ENCODE measurements at regions not wholly inside any gene's neighbourhood (a gene's known extent, or its start where the extent isn't known, plus 50 kb on each side); places are given as distances from the start of the nearest gene placed in this dataset.

GRCh38 chr1:201746156-201746555, 82.8 kb upstream of the IPO9 start:
- DNase-seq (ENCODE audit: low read depth in 2 of 2), result no peak

- DNase-seq (ENCODE audit: low read depth in 2 of 2), result no peak
Measured at GRCh38 chr1:201747261-201747660, 81.7 kb upstream of the IPO9 start.

- DNase-seq (ENCODE audit: low read depth in 2 of 2), result peak; percentile 71 to 78
Measured at GRCh38 chr1:201748335-201748734, 80.6 kb upstream of the IPO9 start.

DNA sequence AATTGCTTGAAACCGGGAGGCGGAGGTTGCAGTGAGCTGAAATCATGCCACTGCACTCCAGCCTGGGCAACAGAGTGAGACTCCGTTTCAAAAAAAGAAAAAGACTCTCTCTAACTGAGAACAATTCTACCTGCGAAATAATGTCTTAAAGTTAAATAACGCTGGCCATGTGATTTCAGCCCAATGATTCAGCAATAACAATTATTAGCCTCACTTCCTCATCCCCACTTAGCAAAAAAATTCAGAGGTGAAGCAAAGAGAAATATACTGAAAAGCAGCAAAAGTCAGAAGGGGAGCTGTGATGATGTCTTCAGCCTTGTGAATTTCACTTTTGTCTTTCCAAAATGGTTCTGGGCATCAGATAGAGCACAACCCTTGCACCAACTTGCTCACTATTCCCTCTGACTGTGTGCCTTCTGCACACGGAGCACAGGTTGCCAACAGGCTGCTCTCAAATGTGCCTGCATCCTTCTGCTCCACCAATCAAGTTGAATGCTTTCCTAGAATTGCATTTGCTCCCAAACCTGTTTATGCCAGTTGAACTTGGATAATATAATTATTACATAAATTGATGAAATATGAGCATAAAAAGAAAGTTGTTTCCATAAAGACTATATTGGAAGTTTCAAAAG, 79.8 kb upstream of the IPO9 start:
- no peak for DNase-seq (ENCODE audit: low read depth in 2 of 2)

DNA sequence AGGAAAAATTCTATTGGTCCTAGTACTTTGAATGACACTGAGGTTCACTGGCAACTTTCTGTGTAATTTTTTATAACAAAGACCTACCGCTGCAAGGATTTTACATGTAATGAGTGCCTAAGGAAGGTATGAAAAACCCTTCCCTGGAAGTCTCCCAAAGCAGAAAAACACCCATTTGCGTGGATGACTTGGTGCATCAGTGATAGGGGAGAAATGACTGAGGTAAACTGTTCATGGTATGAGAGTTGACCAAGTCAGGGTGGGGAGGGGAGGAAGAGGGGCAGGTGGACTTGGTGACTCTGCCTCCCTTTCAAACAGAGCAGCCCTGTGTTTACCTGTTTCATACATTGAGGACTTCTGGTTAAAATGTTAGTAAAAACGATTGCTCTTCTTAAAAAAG, 78.8 kb upstream of the IPO9 start:
- DNase-seq (ENCODE audit: low read depth in 2 of 2), result no peak

DNA sequence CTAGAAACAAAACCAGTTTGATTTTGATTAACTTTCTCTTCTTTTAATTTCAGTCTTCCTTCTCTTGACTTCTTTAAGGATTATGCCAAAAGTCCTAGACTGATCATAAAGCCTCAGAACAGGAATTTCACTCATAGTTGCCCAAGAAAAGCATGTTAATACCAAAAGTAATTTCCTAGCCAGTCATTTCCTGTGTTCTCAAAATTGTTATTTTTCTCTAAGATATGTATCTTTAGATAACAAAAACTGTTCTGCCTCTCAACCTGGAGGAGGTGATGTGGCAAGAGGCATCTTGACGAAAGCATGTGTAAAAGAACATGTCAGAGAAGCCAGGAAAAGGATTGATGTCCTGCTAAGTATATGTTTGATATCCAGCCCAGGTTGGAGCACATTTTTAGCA, 78.0 kb upstream of the IPO9 start:
- DNase-seq (ENCODE audit: low read depth in 2 of 2), result no peak

GRCh38 chr1:201751872-201752271, 77.1 kb upstream of the IPO9 start:
- DNase-seq (ENCODE audit: low read depth in 2 of 2), result no peak

- DNase-seq (ENCODE audit: low read depth in 2 of 2), result no peak
Measured at GRCh38 chr1:201752333-201752732, 76.6 kb upstream of the IPO9 start.

GRCh38 chr1:201753492-201753891, 75.5 kb upstream of the IPO9 start:
- no peak for DNase-seq (ENCODE audit: low read depth in 2 of 2)

DNA sequence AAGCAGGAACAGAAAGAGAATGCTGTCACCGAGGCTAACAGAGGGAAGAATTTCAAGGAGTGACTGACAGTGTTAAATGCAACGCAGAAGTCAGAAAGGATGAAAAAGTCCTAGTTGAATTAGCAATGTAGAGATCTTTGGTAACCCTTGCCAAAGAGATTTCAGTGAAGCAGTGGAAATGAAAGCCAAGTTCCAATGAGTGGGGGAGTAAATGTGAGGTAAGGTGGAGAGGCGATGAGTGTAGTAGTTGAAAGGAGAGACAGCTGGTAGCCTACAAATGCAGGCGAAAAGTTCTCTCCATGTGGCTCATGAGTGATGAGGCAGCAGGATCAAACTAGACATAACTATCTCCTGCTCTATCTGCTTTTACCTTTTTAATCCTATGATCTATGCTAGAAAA, 74.6 kb upstream of the IPO9 start:
- no peak for DNase-seq (ENCODE audit: low read depth in 2 of 2)

DNA sequence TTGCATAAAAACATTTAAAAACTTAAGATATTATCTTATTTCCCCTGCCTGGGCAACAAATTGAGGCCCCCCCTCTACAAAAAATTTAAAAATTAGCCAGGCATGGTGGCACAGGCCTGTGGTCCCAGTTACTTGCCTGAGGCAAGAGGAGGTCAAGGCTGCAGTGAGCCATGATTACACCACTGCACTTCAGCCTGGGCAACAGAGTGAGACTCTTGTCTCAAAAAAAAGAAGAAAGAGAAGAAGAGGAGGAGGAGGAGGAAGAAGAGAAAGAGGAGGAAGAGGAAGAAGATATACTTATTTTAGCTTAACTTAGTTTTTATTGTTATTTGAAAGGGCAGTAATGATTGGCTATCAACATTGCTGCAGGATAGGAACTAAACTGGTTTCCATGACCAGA, 73.8 kb upstream of the IPO9 start:
- no peak for DNase-seq (ENCODE audit: low read depth in 2 of 2)

DNA sequence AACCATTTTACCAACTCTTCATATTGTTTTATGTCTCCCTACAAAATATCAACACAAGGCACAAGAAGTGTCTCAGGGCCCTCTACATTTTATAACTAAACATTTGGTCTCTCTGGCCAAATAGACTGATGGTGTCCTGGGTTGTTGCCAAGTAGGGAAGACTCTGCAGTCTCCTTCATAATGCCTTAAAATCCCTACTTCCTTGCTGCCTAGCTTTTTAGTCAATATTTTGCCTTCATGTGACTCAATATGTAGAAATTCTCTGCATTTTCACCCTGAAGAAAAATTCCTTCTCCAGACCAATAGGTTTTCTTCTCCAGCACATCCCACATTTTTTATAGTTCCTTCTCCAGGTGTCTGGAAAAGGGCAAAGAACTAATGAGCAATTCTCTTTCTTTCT, 72.6 kb upstream of the IPO9 start:
- DNase-seq (ENCODE audit: low read depth in 2 of 2), result peak in 1 of 2 experiments; percentile 77

DNA sequence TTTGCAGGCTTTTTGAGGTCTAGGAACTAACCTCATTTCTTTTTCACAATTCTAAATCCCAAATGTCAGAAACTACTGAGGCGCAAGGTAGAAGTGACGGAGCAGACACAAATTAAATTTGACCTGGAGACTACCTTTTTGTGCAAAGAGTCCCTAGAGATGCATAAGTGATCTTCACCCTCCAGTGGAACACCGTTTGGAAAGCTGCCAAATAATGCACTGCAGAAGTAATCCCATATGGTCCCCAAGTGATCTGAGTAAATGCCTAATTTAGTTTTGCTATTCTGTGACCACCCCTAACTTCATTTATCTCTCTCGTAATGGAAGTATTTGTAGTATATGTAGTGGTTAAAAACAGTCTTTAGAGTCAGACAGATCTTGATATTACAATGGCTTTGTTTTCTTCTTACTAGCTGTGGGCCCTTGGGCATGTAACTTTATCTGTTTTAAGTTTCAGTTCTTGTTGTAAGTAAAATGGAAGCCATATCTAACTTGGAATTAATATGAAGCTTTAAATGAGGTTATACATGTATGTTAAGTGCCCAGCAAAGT, 70.4 kb upstream of the IPO9 start:
- DNase-seq (ENCODE audit: low read depth in 2 of 2), result no peak

GRCh38 chr1:201759194-201759815, 69.7 kb upstream of the IPO9 start:
- DNase-seq (ENCODE audit: low read depth in 2 of 2), result no peak

DNA sequence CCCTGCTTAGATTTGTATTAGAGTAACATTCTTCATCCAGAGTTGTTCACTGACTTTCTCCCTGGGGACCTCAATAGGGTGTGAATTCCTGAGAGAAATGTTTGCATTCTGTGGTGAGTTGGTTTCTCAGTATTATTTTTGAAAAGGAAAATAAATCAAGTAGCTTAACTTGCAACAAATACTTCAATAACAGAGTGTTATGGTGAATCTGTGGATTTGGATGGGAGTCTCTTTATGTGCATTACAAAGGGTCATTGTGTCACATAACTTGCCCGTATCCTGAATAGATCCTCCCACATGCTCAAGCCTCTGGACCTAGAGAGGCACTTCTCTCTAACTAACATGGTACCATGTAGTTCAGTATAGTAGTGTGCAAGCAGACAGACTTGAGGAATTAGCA, 68.4 kb upstream of the IPO9 start:
- peak; percentile 72 to 76 for DNase-seq (ENCODE audit: low read depth in 2 of 2)

DNA sequence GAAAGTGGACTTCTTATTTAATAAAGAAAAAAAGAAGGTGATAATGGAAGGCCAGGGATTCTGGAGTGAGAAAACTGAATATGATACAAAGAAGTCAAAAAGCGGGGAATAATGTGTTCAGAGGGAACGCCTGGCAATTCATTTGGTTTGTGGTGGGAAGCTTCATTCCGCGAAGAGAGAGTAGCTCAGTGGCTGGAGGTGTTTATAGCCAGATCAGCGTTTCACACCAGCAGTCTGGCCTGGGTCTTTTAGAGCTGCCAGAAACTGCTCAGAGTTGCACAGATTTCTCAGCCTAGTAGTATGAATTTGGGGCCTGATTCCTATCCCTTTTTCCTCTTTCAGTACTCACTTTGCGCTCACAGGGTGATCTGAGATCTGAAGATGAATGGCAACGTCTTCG, 67.8 kb upstream of the IPO9 start:
- DNase-seq (ENCODE audit: low read depth in 2 of 2), result no peak

DNA sequence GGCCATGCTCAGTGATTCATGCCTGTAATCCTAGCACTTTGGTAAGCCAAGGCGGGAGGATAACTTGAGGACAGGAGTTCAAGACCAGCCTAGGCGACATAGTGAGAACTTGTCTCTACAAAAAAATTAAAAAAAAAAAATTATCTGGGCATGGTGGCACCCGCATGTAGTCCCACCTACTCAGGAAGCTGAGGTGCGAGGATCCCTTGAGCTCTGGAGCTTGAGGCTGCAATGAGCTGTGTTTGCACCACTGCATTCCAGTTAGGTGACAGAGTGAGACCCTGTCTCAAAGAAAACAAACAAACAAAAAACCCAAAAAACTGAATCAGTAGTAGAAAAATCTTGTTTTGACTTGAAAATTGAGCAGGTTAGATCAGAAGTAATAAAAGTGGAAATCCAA, 67.1 kb upstream of the IPO9 start:
- no peak for DNase-seq (ENCODE audit: low read depth in 2 of 2)

DNA sequence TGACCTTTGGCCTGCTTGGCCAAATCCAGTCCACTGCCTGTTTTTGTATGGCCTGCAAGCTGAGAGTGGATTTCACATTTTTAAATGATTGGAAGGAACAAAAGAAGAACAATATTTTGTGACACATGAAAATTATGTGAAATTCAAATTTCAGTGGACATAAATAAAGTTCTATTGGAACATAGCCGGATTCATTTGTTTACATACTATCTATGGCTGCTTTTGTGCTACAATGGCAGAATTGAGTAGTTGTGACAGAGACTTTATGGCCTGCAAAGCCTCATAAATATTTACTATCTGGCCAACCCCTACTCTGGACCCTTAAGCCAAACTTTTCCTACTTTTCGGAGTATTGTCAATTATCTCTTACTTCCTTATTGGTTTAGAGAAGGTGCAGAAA, 66.6 kb upstream of the IPO9 start:
- DNase-seq (ENCODE audit: low read depth in 2 of 2), result no peak

DNA sequence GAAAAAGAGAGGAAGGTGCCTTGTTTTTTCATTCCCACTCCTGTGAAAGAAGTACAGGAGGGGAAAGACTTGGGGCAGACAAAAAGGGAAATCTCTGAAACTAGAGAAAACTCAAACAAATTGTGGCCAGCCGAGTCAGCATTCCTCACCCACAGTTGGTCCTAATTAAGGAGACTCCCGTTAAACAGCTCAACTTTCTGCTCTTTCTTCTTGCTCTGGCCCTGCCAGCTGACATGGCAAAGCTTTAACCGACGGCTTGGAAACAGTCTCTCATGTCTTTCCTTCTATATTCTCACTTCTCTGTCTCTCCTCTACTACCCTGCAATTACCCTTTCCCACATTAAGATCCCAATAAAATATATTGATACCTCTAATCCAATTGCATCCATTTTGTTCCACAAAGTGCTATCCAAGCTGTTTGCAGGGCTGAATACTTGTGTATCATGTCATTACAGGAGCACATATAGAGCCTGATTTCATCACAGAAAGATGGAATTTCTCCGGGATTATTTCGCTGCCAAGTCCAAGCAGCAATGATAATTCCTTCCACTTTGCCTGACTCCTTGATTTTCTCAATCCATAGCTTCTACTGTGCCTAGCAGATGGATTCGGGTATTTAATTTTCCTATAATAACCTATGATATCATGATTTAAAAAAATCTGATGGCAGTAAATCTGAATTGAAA, 65.4 kb upstream of the IPO9 start:
- peak; percentile 67 to 70 for DNase-seq (ENCODE audit: low read depth in 2 of 2)

DNA sequence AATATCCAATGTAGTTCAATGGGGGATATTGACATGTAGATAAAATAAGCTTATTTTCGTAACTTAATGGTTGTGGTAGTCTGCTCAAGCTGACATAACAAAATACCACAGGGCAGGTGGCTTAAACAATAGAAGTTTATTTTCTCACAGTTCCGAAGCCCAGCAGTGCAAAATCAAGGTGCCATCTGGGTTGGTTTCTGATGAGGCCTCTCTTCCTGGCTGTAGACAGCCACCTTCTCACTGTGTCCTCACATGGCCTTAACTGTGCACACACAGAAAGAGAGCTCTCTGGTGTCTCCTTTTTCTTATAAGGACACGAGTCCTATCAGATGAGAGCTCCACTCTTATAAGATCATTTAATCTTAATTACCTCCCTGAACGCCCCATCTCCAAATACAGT, 64.8 kb upstream of the IPO9 start:
- DNase-seq (ENCODE audit: low read depth in 2 of 2), result no peak

GRCh38 chr1:201764579-201764978, 64.4 kb upstream of the IPO9 start:
- DNase-seq (ENCODE audit: low read depth in 2 of 2), result no peak

- DNase-seq (ENCODE audit: low read depth in 2 of 2), result peak; percentile 88
Measured at GRCh38 chr1:201766131-201766866, 62.7 kb upstream of the IPO9 start.
